ENCODE measurements at regions not wholly inside any gene's neighbourhood (a gene's known extent, or its start where the extent isn't known, plus 50 kb on each side); places are given as distances from the start of the nearest gene placed in this dataset.

- TF ChIP-seq EP300 (IDR thresholded peaks at IDR 0.05; ENCODE audit: borderline replicate concordance), result no peak
- no peak for TF ChIP-seq MAX (IDR thresholded peaks at IDR 0.05)
- no peak for TF ChIP-seq CREB1 (IDR thresholded peaks at IDR 0.05; ENCODE audit: low read depth)
- no peak for TF ChIP-seq NFIC (IDR thresholded peaks at IDR 0.05)
- TF ChIP-seq RAD21 (IDR thresholded peaks at IDR 0.05; ENCODE audit: low read depth), result no peak
- no peak for TF ChIP-seq TAF1 (IDR thresholded peaks at IDR 0.05; ENCODE audit: low read depth)
- no peak for TF ChIP-seq USF1 (IDR thresholded peaks at IDR 0.05)
- no peak for TF ChIP-seq EGR1 (IDR thresholded peaks at IDR 0.05)
- no peak for TF ChIP-seq REST (IDR thresholded peaks at IDR 0.05; ENCODE audit: low read depth)
- TF ChIP-seq ZBTB7A (IDR thresholded peaks at IDR 0.05; ENCODE audit: low read depth), result no peak
Measured at GRCh38 chr11:116275635-116276034, 497.2 kb downstream of the BUD13 start.

Data from Ishikawa (cell line).